ENCODE measurements at regions not wholly inside any gene's neighbourhood (a gene's known extent, or its start where the extent isn't known, plus 50 kb on each side); places are given as distances from the start of the nearest gene placed in this dataset.

- no peak for TF ChIP-seq CTCF (IDR thresholded peaks at IDR 0.05; ENCODE audit: insufficient read depth, low read length, poor library complexity, severe bottlenecking)
- no peak for TF ChIP-seq EZH2phosphoT487 (conservative IDR thresholded peaks at IDR 0.05; ENCODE audit: low read length)
Measured at GRCh38 chr5:1709171-1709803, 90.3 kb downstream of the MRPL36 start.
